ENCODE measurements at regions not wholly inside any gene's neighbourhood (a gene's known extent, or its start where the extent isn't known, plus 50 kb on each side); places are given as distances from the start of the nearest gene placed in this dataset.

DNA sequence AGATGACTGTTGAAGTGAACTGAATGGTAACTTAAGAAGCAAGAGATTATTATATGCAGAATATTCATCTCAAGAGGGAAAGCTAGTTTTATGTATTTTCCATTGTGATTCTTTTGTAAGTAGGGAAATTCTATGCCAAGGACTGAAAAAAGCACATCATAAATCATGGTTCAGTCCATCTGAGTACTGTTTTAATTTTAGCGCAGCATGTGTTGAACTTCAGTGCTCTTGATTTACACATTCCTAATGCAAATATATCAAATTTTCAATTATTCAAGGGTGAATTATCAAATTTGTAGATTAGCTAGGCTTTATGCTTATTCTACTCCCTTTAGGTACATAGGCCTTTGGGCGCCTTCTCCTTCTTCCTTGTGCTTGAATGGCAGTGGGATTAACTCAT is 50.3 kb upstream of the TCF12 start:
- TF ChIP-seq CREB1 (IDR thresholded peaks at IDR 0.05) (no peak), CREB1 (CRISPR knock-in tag; IDR thresholded peaks at IDR 0.05) (no peak), BCL6 (CRISPR knock-in tag; IDR thresholded peaks at IDR 0.05) (no peak), POLR2AphosphoS5 (IDR thresholded peaks at IDR 0.05; ENCODE audit: low read depth, low read length) (no peak), POLR2A (IDR thresholded peaks at IDR 0.05; ENCODE audit: insufficient read depth in 1 of 2, low read depth in 2 of 2, low read length in 2 of 2) (no peak), ZNF251 (CRISPR knock-in tag; IDR thresholded peaks at IDR 0.05) (no peak), HOXA9 (CRISPR knock-in tag; IDR thresholded peaks at IDR 0.05; ENCODE audit: borderline replicate concordance) (no peak)
- TF ChIP-seq, protein P1, sequence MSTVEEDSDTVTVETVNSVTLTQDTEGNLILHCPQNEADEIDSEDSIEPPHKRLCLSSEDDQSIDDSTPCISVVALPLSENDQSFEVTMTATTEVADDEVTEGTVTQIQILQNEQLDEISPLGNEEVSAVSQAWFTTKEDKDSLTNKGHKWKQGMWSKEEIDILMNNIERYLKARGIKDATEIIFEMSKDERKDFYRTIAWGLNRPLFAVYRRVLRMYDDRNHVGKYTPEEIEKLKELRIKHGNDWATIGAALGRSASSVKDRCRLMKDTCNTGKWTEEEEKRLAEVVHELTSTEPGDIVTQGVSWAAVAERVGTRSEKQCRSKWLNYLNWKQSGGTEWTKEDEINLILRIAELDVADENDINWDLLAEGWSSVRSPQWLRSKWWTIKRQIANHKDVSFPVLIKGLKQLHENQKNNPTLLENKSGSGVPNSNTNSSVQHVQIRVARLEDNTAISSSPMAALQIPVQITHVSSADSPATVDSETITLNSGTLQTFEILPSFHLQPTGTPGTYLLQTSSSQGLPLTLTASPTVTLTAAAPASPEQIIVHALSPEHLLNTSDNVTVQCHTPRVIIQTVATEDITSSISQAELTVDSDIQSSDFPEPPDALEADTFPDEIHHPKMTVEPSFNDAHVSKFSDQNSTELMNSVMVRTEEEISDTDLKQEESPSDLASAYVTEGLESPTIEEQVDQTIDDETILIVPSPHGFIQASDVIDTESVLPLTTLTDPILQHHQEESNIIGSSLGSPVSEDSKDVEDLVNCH (CRISPR knock-in tag; IDR thresholded peaks at IDR 0.05), result no peak
